Suprapubic skin (tissue), 4 donors: ENCODE measurements at regions not wholly inside any gene's neighbourhood (a gene's known extent, or its start where the extent isn't known, plus 50 kb on each side); places are given as distances from the start of the nearest gene placed in this dataset.

ENCODE experiments used
- DNase-seq, 2 donors: peaks; one replicate each; pipeline ENCODE4 v3.0.0-alpha.2; 2019; ENCODE audit warnings: low spot score in 2 of 2
- H3K27ac ChIP-seq: fragments of 200-600 bp; sonication (generic); one replicate; pipeline ENCODE4 v1.5.1; 2019
- H3K27me3 ChIP-seq: fragments of 200-600 bp; sonication (generic); one replicate; pipeline ENCODE4 v1.5.1; 2019
- H3K36me3 ChIP-seq: fragments of 200-600 bp; sonication (generic); one replicate; pipeline ENCODE4 v1.5.1; 2019
- H3K4me1 ChIP-seq: fragments of 200-600 bp; sonication (generic); one replicate; pipeline ENCODE4 v1.5.1; 2019
- H3K4me3 ChIP-seq: fragments of 200-600 bp; sonication (generic); one replicate; pipeline ENCODE4 v1.5.1; 2019; ENCODE audit warnings: mild to moderate bottlenecking
- H3K9me3 ChIP-seq: fragments of 200-600 bp; sonication (generic); one replicate; pipeline ENCODE4 v1.5.1; 2019
- CTCF ChIP-seq, 2 donors: fragments of 200-600 bp in 1 of 2; fragments of 450-650 bp in 1 of 2; sonication (generic) in 1 of 2; IDR thresholded peaks; one replicate each; pipeline ENCODE4 v1.5.1; 2016 to 2019; ENCODE audit warnings: antibody characterized with exemption in 2 of 2, mild to moderate bottlenecking in 1 of 2, moderate library complexity in 1 of 2
- EP300 ChIP-seq: sonication (generic); formaldehyde crosslinking; IDR thresholded peaks from one replicate; pipeline ENCODE4 v1.6.1; 2017; ENCODE audit warnings: antibody characterized with exemption
- POLR2A ChIP-seq, 2 donors: fragments of 450-650 bp; IDR thresholded peaks; one replicate each; pipeline ENCODE4 v1.6.1; 2017; ENCODE audit warnings: antibody characterized with exemption in 2 of 2, mild to moderate bottlenecking in 2 of 2, moderate library complexity in 2 of 2
- POLR2AphosphoS5 ChIP-seq, 3 donors: sonication (generic); formaldehyde crosslinking; IDR thresholded peaks; one replicate each; pipeline ENCODE4 v1.6.1; 2017; ENCODE audit warnings: antibody characterized with exemption in 3 of 3
- WGBS: methylation state at CpG from one replicate; pipeline ENCODE4 v1.1.5; 2018; 5-methylcytosine and 5-hydroxymethylcytosine counted together

- WGBS, result 78% methylated on average over 7 of the region's 7 CpGs
- no peak overlapping the region for H3K27ac ChIP-seq
- H3K4me1 ChIP-seq, result peaks cover 19% of the 10 kb centered on the region
- no peak for TF ChIP-seq CTCF (IDR thresholded peaks at IDR 0.05)
- no peak for TF ChIP-seq EP300
- no peak for TF ChIP-seq POLR2A (IDR thresholded peaks at IDR 0.05)
- TF ChIP-seq POLR2AphosphoS5 (IDR thresholded peaks at IDR 0.05), result no peak
- no peaks in the 10 kb centered on the region for H3K9me3 ChIP-seq
- no peak overlapping the region for H3K4me3 ChIP-seq
- H3K27me3 ChIP-seq, result peaks cover 14% of the 10 kb centered on the region
- DNase-seq, result no peak
- no peaks in the 10 kb centered on the region for H3K36me3 ChIP-seq
Measured at GRCh38 chr15:69660658-69661405, 208.2 kb downstream of the RPLP1 start.

GRCh38 chr15:69661446-69661845 lies 208.8 kb downstream of the RPLP1 start:
- no peak overlapping the region for H3K4me3 ChIP-seq
- H3K36me3 ChIP-seq, result no peaks in the 10 kb centered on the region
- H3K4me1 ChIP-seq, result peaks cover 24% of the 10 kb centered on the region
- no peaks in the 10 kb centered on the region for H3K9me3 ChIP-seq
- TF ChIP-seq CTCF (IDR thresholded peaks at IDR 0.05) (no peak), POLR2AphosphoS5 (IDR thresholded peaks at IDR 0.05) (no peak), POLR2A (IDR thresholded peaks at IDR 0.05) (no peak), EP300 (no peak)
- no peak overlapping the region for H3K27ac ChIP-seq
- H3K27me3 ChIP-seq, result peaks cover 14% of the 10 kb centered on the region
- no peak for DNase-seq
- 90% methylated on average over 6 of the region's 6 CpGs for WGBS

- Histone ChIP-seq H3K9me3 (no peaks in the 10 kb centered on the region), H3K27me3 (peaks cover 14% of the 10 kb centered on the region), H3K27ac (no peak overlapping the region), H3K4me1 (peaks cover 28% of the 10 kb centered on the region), H3K36me3 (no peaks in the 10 kb centered on the region), H3K4me3 (no peak overlapping the region)
- WGBS, result 83% methylated on average over 9 of the region's 9 CpGs
- TF ChIP-seq POLR2AphosphoS5 (IDR thresholded peaks at IDR 0.05), result no peak
- no peak for TF ChIP-seq EP300
- no peak for TF ChIP-seq CTCF (IDR thresholded peaks at IDR 0.05)
- no peak for TF ChIP-seq POLR2A (IDR thresholded peaks at IDR 0.05)
- no peak for DNase-seq
Measured at GRCh38 chr15:69661871-69662644, 209.4 kb downstream of the RPLP1 start.

GRCh38 chr15:69662645-69663000 lies 210.0 kb downstream of the RPLP1 start:
- H3K4me3 ChIP-seq, result no peak overlapping the region
- H3K9me3 ChIP-seq, result no peaks in the 10 kb centered on the region
- H3K27me3 ChIP-seq, result peaks cover 13% of the 10 kb centered on the region
- no peaks in the 10 kb centered on the region for H3K36me3 ChIP-seq
- H3K27ac ChIP-seq, result no peak overlapping the region
- H3K4me1 ChIP-seq, result peaks cover 28% of the 10 kb centered on the region
- WGBS, result 85% methylated on average over 4 of the region's 4 CpGs
- no peak for DNase-seq
- no peak for TF ChIP-seq CTCF (IDR thresholded peaks at IDR 0.05)
- no peak for TF ChIP-seq EP300
- no peak for TF ChIP-seq POLR2A (IDR thresholded peaks at IDR 0.05)
- TF ChIP-seq POLR2AphosphoS5 (IDR thresholded peaks at IDR 0.05), result no peak

- Histone ChIP-seq H3K4me1 (peaks cover 31% of the 10 kb centered on the region), H3K27me3 (peaks cover 9% of the 10 kb centered on the region), H3K4me3 (no peak overlapping the region), H3K36me3 (no peaks in the 10 kb centered on the region), H3K27ac (no peak overlapping the region), H3K9me3 (no peaks in the 10 kb centered on the region)
- no peak for TF ChIP-seq POLR2A (IDR thresholded peaks at IDR 0.05)
- no peak for TF ChIP-seq EP300
- no peak for TF ChIP-seq POLR2AphosphoS5 (IDR thresholded peaks at IDR 0.05)
- TF ChIP-seq CTCF (IDR thresholded peaks at IDR 0.05), result no peak
- no peak for DNase-seq
Measured at GRCh38 chr15:69663441-69663840, 210.8 kb downstream of the RPLP1 start.
